ENCODE measurements at regions not wholly inside any gene's neighbourhood (a gene's known extent, or its start where the extent isn't known, plus 50 kb on each side); places are given as distances from the start of the nearest gene placed in this dataset.

- Histone ChIP-seq H3K9ac (ENCODE audit: low read length in 5 of 5) (no peak overlapping the region), H3K27me3 (ENCODE audit: control insufficient read depth in 5 of 5, insufficient read depth in 4 of 5, low read length in 5 of 5) (no peaks in the 10 kb centered on the region), H3K4me3 (ENCODE audit: low read depth in 1 of 5, low read length in 5 of 5) (no peak overlapping the region), H3K27ac (ENCODE audit: low read depth, low read length) (no peak overlapping the region), H3K4me1 (ENCODE audit: control insufficient read depth in 5 of 5, insufficient read depth in 5 of 5, low read length in 5 of 5) (peaks cover 0 to 3% (median 0%) of the 10 kb centered on the region in 5 donors), H3K9me3 (ENCODE audit: control insufficient read depth in 5 of 5, low read length in 5 of 5) (no peaks in the 10 kb centered on the region), H3K36me3 (ENCODE audit: control insufficient read depth in 5 of 5, insufficient read depth in 5 of 5, low read length in 5 of 5) (no peaks in the 10 kb centered on the region)
These were observed 87.6 kb upstream of the JADE1 start for GRCh38 chr4:128721896-128722295.

DNA sequence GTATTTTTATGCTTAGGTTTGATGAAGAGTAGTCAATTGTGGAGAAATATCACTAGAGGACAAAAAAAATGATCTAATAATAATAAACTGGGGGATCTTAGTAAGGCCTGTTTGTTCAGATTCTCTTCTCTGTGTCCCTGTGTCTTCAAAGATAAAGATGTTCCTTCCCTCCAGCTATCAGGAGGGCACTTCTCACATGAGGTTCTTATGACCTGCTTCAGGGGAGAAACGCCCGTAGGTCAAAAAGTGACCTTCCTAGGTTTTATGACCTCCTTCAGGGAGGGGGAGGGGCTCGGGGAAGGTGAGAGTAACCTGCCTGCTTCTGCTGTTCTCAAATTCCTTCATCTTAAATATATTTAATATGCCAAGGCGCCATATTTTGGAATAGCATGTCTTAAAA lies 89.2 kb upstream of the JADE1 start:
- Histone ChIP-seq H3K9me3 (ENCODE audit: control insufficient read depth in 5 of 5, low read length in 5 of 5) (no peaks in the 10 kb centered on the region), H3K36me3 (ENCODE audit: control insufficient read depth in 5 of 5, insufficient read depth in 5 of 5, low read length in 5 of 5) (no peaks in the 10 kb centered on the region), H3K27me3 (ENCODE audit: control insufficient read depth in 5 of 5, insufficient read depth in 4 of 5, low read length in 5 of 5) (no peaks in the 10 kb centered on the region), H3K4me3 (ENCODE audit: low read depth in 1 of 5, low read length in 5 of 5) (no peak overlapping the region), H3K9ac (ENCODE audit: low read length in 5 of 5) (no peak overlapping the region), H3K27ac (ENCODE audit: low read depth, low read length) (no peak overlapping the region), H3K4me1 (ENCODE audit: control insufficient read depth in 5 of 5, insufficient read depth in 5 of 5, low read length in 5 of 5) (peaks cover 0 to 16% (median 6%) of the 10 kb centered on the region in 5 donors)

- H3K9me3 ChIP-seq (ENCODE audit: control insufficient read depth in 5 of 5, low read length in 5 of 5) = no peaks in the 10 kb centered on the region
- H3K27me3 ChIP-seq (ENCODE audit: control insufficient read depth in 5 of 5, insufficient read depth in 4 of 5, low read length in 5 of 5) = no peaks in the 10 kb centered on the region
- no peak overlapping the region for H3K27ac ChIP-seq (ENCODE audit: low read depth, low read length)
- no peak overlapping the region for H3K4me3 ChIP-seq (ENCODE audit: low read depth in 1 of 5, low read length in 5 of 5)
- peaks cover 0 to 16% (median 6%) of the 10 kb centered on the region in 5 donors for H3K4me1 ChIP-seq (ENCODE audit: control insufficient read depth in 5 of 5, insufficient read depth in 5 of 5, low read length in 5 of 5)
- H3K9ac ChIP-seq (ENCODE audit: low read length in 5 of 5) = no peak overlapping the region
- H3K36me3 ChIP-seq (ENCODE audit: control insufficient read depth in 5 of 5, insufficient read depth in 5 of 5, low read length in 5 of 5) = no peaks in the 10 kb centered on the region
These were observed 90.7 kb upstream of the JADE1 start for GRCh38 chr4:128718768-128719167.

- no peaks in the 10 kb centered on the region for H3K27me3 ChIP-seq (ENCODE audit: control insufficient read depth in 5 of 5, insufficient read depth in 4 of 5, low read length in 5 of 5)
- H3K9ac ChIP-seq (ENCODE audit: low read length in 5 of 5) = no peak overlapping the region
- H3K9me3 ChIP-seq (ENCODE audit: control insufficient read depth in 5 of 5, low read length in 5 of 5) = no peaks in the 10 kb centered on the region
- peak overlapping the region; percentile 43 for H3K27ac ChIP-seq (ENCODE audit: low read depth, low read length)
- H3K4me1 ChIP-seq (ENCODE audit: control insufficient read depth in 5 of 5, insufficient read depth in 5 of 5, low read length in 5 of 5) = peaks cover 0 to 16% (median 6%) of the 10 kb centered on the region in 5 donors
- H3K4me3 ChIP-seq (ENCODE audit: low read depth in 1 of 5, low read length in 5 of 5) = no peak overlapping the region
- H3K36me3 ChIP-seq (ENCODE audit: control insufficient read depth in 5 of 5, insufficient read depth in 5 of 5, low read length in 5 of 5) = no peaks in the 10 kb centered on the region
These were observed 93.2 kb upstream of the JADE1 start for GRCh38 chr4:128716338-128716737.

DNA sequence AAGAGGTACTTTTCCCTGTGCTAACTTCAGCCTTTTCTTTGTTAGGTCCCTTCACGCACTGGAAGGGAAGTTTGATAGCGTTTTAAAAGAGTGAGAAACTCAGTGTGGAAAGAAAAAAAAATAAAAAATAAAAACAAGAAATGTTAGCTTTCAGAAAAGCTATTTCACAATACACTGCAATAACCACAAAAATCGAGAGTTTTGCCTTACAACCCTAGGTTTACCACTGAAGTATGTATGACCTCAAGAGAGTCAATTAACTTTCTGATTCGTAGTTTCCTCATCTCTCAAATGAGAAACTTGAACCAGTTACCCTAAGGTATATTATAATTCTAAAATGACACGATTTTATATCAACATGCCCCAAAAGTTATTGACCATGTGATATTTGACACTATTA lies 93.9 kb upstream of the JADE1 start:
- peaks cover 0 to 16% (median 6%) of the 10 kb centered on the region in 5 donors for H3K4me1 ChIP-seq (ENCODE audit: control insufficient read depth in 5 of 5, insufficient read depth in 5 of 5, low read length in 5 of 5)
- H3K36me3 ChIP-seq (ENCODE audit: control insufficient read depth in 5 of 5, insufficient read depth in 5 of 5, low read length in 5 of 5) = no peaks in the 10 kb centered on the region
- peak overlapping the region; percentile 43 for H3K27ac ChIP-seq (ENCODE audit: low read depth, low read length)
- H3K27me3 ChIP-seq (ENCODE audit: control insufficient read depth in 5 of 5, insufficient read depth in 4 of 5, low read length in 5 of 5) = no peaks in the 10 kb centered on the region
- H3K9me3 ChIP-seq (ENCODE audit: control insufficient read depth in 5 of 5, low read length in 5 of 5) = no peaks in the 10 kb centered on the region
- H3K9ac ChIP-seq (ENCODE audit: low read length in 5 of 5) = no peak overlapping the region
- H3K4me3 ChIP-seq (ENCODE audit: low read depth in 1 of 5, low read length in 5 of 5) = no peak overlapping the region

DNA sequence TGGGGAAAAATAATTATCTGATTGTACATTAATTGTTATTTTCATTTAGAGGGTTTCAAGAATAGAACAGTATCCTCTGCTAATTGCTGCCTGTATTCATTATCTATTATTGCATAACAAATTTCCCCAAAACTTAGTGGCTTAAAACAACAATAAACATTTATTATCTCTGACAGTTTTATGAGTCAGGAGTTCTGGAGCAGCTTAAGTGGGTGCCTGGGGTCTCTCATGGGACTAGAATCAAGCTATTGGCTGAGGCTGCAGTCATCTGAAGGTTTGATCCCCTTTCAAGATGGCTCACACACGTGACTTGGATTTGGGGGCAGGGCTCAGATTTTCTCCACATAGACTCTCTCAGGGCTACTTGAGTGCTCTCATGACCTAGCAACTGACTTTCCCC lies 98.1 kb upstream of the JADE1 start:
- H3K27me3 ChIP-seq (ENCODE audit: control insufficient read depth in 5 of 5, insufficient read depth in 4 of 5, low read length in 5 of 5) = no peaks in the 10 kb centered on the region
- H3K9ac ChIP-seq (ENCODE audit: low read length in 5 of 5) = no peak overlapping the region
- no peaks in the 10 kb centered on the region for H3K9me3 ChIP-seq (ENCODE audit: control insufficient read depth in 5 of 5, low read length in 5 of 5)
- H3K27ac ChIP-seq (ENCODE audit: low read depth, low read length) = no peak overlapping the region
- H3K36me3 ChIP-seq (ENCODE audit: control insufficient read depth in 5 of 5, insufficient read depth in 5 of 5, low read length in 5 of 5) = no peaks in the 10 kb centered on the region
- no peak overlapping the region for H3K4me3 ChIP-seq (ENCODE audit: low read depth in 1 of 5, low read length in 5 of 5)
- H3K4me1 ChIP-seq (ENCODE audit: control insufficient read depth in 5 of 5, insufficient read depth in 5 of 5, low read length in 5 of 5) = peaks cover 0 to 15% (median 4%) of the 10 kb centered on the region in 5 donors

GRCh38 chr4:128709268-128709667 lies 100.2 kb upstream of the JADE1 start:
- Histone ChIP-seq H3K9me3 (ENCODE audit: control insufficient read depth in 5 of 5, low read length in 5 of 5) (no peaks in the 10 kb centered on the region), H3K27ac (ENCODE audit: low read depth, low read length) (no peak overlapping the region), H3K27me3 (ENCODE audit: control insufficient read depth in 5 of 5, insufficient read depth in 4 of 5, low read length in 5 of 5) (no peaks in the 10 kb centered on the region), H3K36me3 (ENCODE audit: control insufficient read depth in 5 of 5, insufficient read depth in 5 of 5, low read length in 5 of 5) (no peaks in the 10 kb centered on the region), H3K4me1 (ENCODE audit: control insufficient read depth in 5 of 5, insufficient read depth in 5 of 5, low read length in 5 of 5) (peaks cover 0 to 4% (median 0%) of the 10 kb centered on the region in 5 donors), H3K9ac (ENCODE audit: low read length in 5 of 5) (no peak overlapping the region), H3K4me3 (ENCODE audit: low read depth in 1 of 5, low read length in 5 of 5) (no peak overlapping the region)

DNA sequence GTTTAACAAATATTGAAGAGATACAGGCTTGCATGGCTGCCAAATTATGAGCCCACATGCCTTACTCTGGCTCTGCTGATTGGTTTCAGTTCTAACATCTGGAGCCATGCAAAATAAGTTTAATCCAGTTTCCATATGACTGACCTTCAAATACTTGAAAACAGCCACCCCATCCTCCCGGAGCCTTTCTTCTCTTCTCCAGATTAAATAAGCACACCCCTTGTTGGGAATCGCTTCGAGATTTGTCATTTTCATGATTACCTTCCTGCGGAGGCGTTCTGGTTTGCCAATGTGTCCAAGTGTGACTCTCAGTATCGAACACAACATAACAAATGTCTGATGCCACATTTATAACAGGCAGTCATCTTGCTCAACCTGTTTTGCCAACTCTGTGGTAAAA lies 101.6 kb upstream of the JADE1 start:
- Histone ChIP-seq H3K27ac (ENCODE audit: low read depth, low read length) (no peak overlapping the region), H3K9me3 (ENCODE audit: control insufficient read depth in 5 of 5, low read length in 5 of 5) (no peaks in the 10 kb centered on the region), H3K27me3 (ENCODE audit: control insufficient read depth in 5 of 5, insufficient read depth in 4 of 5, low read length in 5 of 5) (no peaks in the 10 kb centered on the region), H3K36me3 (ENCODE audit: control insufficient read depth in 5 of 5, insufficient read depth in 5 of 5, low read length in 5 of 5) (no peaks in the 10 kb centered on the region), H3K4me3 (ENCODE audit: low read depth in 1 of 5, low read length in 5 of 5) (peak overlapping the region in 1 of 5 donors; percentile 11), H3K4me1 (ENCODE audit: control insufficient read depth in 5 of 5, insufficient read depth in 5 of 5, low read length in 5 of 5) (peaks cover 0 to 4% (median 0%) of the 10 kb centered on the region in 5 donors), H3K9ac (ENCODE audit: low read length in 5 of 5) (no peak overlapping the region)

- no peak overlapping the region for H3K9ac ChIP-seq (ENCODE audit: low read length in 5 of 5)
- H3K27me3 ChIP-seq (ENCODE audit: control insufficient read depth in 5 of 5, insufficient read depth in 4 of 5, low read length in 5 of 5) = no peaks in the 10 kb centered on the region
- no peaks in the 10 kb centered on the region for H3K36me3 ChIP-seq (ENCODE audit: control insufficient read depth in 5 of 5, insufficient read depth in 5 of 5, low read length in 5 of 5)
- H3K4me1 ChIP-seq (ENCODE audit: control insufficient read depth in 5 of 5, insufficient read depth in 5 of 5, low read length in 5 of 5) = peaks cover 0 to 3% (median 0%) of the 10 kb centered on the region in 5 donors
- H3K9me3 ChIP-seq (ENCODE audit: control insufficient read depth in 5 of 5, low read length in 5 of 5) = no peaks in the 10 kb centered on the region
- no peak overlapping the region for H3K27ac ChIP-seq (ENCODE audit: low read depth, low read length)
- H3K4me3 ChIP-seq (ENCODE audit: low read depth in 1 of 5, low read length in 5 of 5) = no peak overlapping the region
These were observed 105.6 kb upstream of the JADE1 start for GRCh38 chr4:128703948-128704347.

DNA sequence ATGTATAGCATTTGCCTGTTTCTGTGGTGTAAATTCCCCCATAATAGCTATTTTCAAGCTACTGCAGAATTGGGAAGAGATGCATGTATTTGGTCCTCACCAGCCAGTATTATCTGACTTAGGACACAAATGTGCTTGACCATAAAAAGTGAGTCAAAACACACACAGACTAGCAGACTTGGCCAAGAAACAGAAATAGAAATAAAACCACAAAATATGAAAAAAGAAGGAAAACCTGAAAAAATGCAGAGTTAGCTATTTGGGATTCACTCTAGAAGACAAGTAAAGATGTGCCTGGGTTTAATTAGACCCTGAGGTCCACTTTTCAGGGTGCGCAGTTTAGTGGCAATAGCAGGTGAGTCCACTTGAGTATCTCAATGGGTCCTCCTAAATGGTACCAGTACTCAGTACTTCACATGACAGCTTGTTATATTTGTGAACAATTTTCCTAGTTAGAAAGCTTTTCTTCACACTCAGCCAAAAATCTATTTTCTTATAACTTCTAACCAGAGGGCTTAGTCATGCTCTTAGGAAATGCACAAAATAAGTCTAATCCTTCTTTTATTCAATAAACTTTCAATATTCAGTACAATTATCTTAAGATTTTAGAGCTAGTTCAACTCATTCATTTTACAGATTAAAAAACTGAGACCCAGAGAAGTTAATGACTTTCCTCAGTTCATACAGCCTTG lies 108.7 kb upstream of the JADE1 start:
- H3K36me3 ChIP-seq (ENCODE audit: control insufficient read depth in 5 of 5, insufficient read depth in 5 of 5, low read length in 5 of 5) = no peaks in the 10 kb centered on the region
- H3K9ac ChIP-seq (ENCODE audit: low read length in 5 of 5) = no peak overlapping the region
- H3K4me3 ChIP-seq (ENCODE audit: low read depth in 1 of 5, low read length in 5 of 5) = no peak overlapping the region
- no peaks in the 10 kb centered on the region for H3K9me3 ChIP-seq (ENCODE audit: control insufficient read depth in 5 of 5, low read length in 5 of 5)
- no peak overlapping the region for H3K27ac ChIP-seq (ENCODE audit: low read depth, low read length)
- H3K27me3 ChIP-seq (ENCODE audit: control insufficient read depth in 5 of 5, insufficient read depth in 4 of 5, low read length in 5 of 5) = no peaks in the 10 kb centered on the region
- H3K4me1 ChIP-seq (ENCODE audit: control insufficient read depth in 5 of 5, insufficient read depth in 5 of 5, low read length in 5 of 5) = no peaks in the 10 kb centered on the region
